ENCODE measurements at regions not wholly inside any gene's neighbourhood (a gene's known extent, or its start where the extent isn't known, plus 50 kb on each side); places are given as distances from the start of the nearest gene placed in this dataset.
A peak's percentile ranks its signal among the peaks of the same experiment; 100 is the strongest.

- H2AFZ ChIP-seq (ENCODE audit: low read length) = peak overlapping the region; percentile 54
- H3F3A ChIP-seq (ENCODE audit: low read depth) = no peaks in the 10 kb centered on the region
- no peak overlapping the region for H3K4me3 ChIP-seq (ENCODE audit: low read length, poor library complexity, severe bottlenecking)
- TF ChIP-seq CTCF (conservative IDR thresholded peaks at IDR 0.05; ENCODE audit: low read length) (no peak), EZH2phosphoT487 (IDR thresholded peaks at IDR 0.05; ENCODE audit: borderline replicate concordance) (no peak)
- no peaks in the 10 kb centered on the region for H3K9me2 ChIP-seq (replicated peaks; ENCODE audit: low read depth, low read length)
- H3K36me3 ChIP-seq (ENCODE audit: insufficient read depth, low read length) = no peaks in the 10 kb centered on the region
- H3K79me2 ChIP-seq (ENCODE audit: insufficient read depth, low read length) = no peaks in the 10 kb centered on the region
- no peak overlapping the region for H3K4me2 ChIP-seq (ENCODE audit: low read depth, low read length, poor library complexity, severe bottlenecking)
- H3K9ac ChIP-seq (ENCODE audit: low read depth, low read length, poor library complexity, severe bottlenecking) = no peak overlapping the region
- no peaks in the 10 kb centered on the region for H3K9me3 ChIP-seq (ENCODE audit: insufficient read depth, low read depth, low read length)
- no peaks in the 10 kb centered on the region for H3K27me3 ChIP-seq (ENCODE audit: insufficient read depth, low read length, poor library complexity, severe bottlenecking)
- H3K4me1 ChIP-seq (ENCODE audit: insufficient read depth, low read length, poor library complexity, severe bottlenecking) = no peaks in the 10 kb centered on the region
- no peaks in the 10 kb centered on the region for H4K20me1 ChIP-seq (ENCODE audit: insufficient read depth, low read length, poor library complexity, severe bottlenecking)
Observed at GRCh38 chr13:64256751-64257150, 2841.1 kb upstream of the PCDH20 start.

GRCh38 chr13:64255988-64256387 lies 2840.3 kb upstream of the PCDH20 start:
- Histone ChIP-seq H3K9ac (ENCODE audit: low read depth, low read length, poor library complexity, severe bottlenecking) (no peak overlapping the region), H3K79me2 (ENCODE audit: insufficient read depth, low read length) (no peaks in the 10 kb centered on the region), H3K4me2 (ENCODE audit: low read depth, low read length, poor library complexity, severe bottlenecking) (no peak overlapping the region), H3K9me3 (ENCODE audit: insufficient read depth, low read depth, low read length) (no peaks in the 10 kb centered on the region; the same call in 1 of the 2 replicates), H3F3A (ENCODE audit: low read depth) (no peaks in the 10 kb centered on the region), H3K4me3 (ENCODE audit: low read length, poor library complexity, severe bottlenecking) (no peak overlapping the region), H4K20me1 (ENCODE audit: insufficient read depth, low read length, poor library complexity, severe bottlenecking) (no peaks in the 10 kb centered on the region), H2AFZ (ENCODE audit: low read length) (no peak overlapping the region), H3K4me1 (ENCODE audit: insufficient read depth, low read length, poor library complexity, severe bottlenecking) (no peaks in the 10 kb centered on the region), H3K27me3 (ENCODE audit: insufficient read depth, low read length, poor library complexity, severe bottlenecking) (no peaks in the 10 kb centered on the region), H3K9me2 (replicated peaks; ENCODE audit: low read depth, low read length) (no peaks in the 10 kb centered on the region), H3K36me3 (ENCODE audit: insufficient read depth, low read length) (no peaks in the 10 kb centered on the region)
- TF ChIP-seq EZH2phosphoT487 (IDR thresholded peaks at IDR 0.05; ENCODE audit: borderline replicate concordance) (no peak), CTCF (conservative IDR thresholded peaks at IDR 0.05; ENCODE audit: low read length) (no peak)

- Histone ChIP-seq H3K4me1 (ENCODE audit: insufficient read depth, low read length, poor library complexity, severe bottlenecking) (no peaks in the 10 kb centered on the region), H2AFZ (ENCODE audit: low read length) (peak overlapping the region; percentile 6; the same call in 1 of the 2 replicates), H3F3A (ENCODE audit: low read depth) (no peaks in the 10 kb centered on the region), H3K9ac (ENCODE audit: low read depth, low read length, poor library complexity, severe bottlenecking) (no peak overlapping the region), H3K9me3 (ENCODE audit: insufficient read depth, low read depth, low read length) (no peaks in the 10 kb centered on the region; the same call in 1 of the 2 replicates), H3K9me2 (replicated peaks; ENCODE audit: low read depth, low read length) (no peaks in the 10 kb centered on the region), H4K20me1 (ENCODE audit: insufficient read depth, low read length, poor library complexity, severe bottlenecking) (no peaks in the 10 kb centered on the region), H3K36me3 (ENCODE audit: insufficient read depth, low read length) (no peaks in the 10 kb centered on the region), H3K4me3 (ENCODE audit: low read length, poor library complexity, severe bottlenecking) (no peak overlapping the region), H3K4me2 (ENCODE audit: low read depth, low read length, poor library complexity, severe bottlenecking) (no peak overlapping the region), H3K79me2 (ENCODE audit: insufficient read depth, low read length) (no peaks in the 10 kb centered on the region), H3K27me3 (ENCODE audit: insufficient read depth, low read length, poor library complexity, severe bottlenecking) (no peaks in the 10 kb centered on the region)
- TF ChIP-seq EZH2phosphoT487 (IDR thresholded peaks at IDR 0.05; ENCODE audit: borderline replicate concordance) (no peak), CTCF (conservative IDR thresholded peaks at IDR 0.05; ENCODE audit: low read length) (no peak)
Observed at GRCh38 chr13:64248371-64249065, 2832.9 kb upstream of the PCDH20 start.

All from Loucy (cell line).